GM21381 (cell line): ENCODE measurements at regions not wholly inside any gene's neighbourhood (a gene's known extent, or its start where the extent isn't known, plus 50 kb on each side); places are given as distances from the start of the nearest gene placed in this dataset.
"Not testable (repeated sequence)": the region's sequence is repeated elsewhere in the genome, so short reads cannot be mapped to it uniquely, and the experiment has no call there.

ENCODE experiments used
- ATAC-seq: cut with Tn5 transposase; IDR thresholded peaks from one replicate; pipeline ENCODE4 v1.9.1; 2021; ENCODE audit warnings: mild to moderate bottlenecking, moderate library complexity; ENCODE audit not compliant: unreplicated experiment

- ATAC-seq: not testable (repeated sequence)
Measured at GRCh38 chr6:74255007-74255406, 559.0 kb downstream of the CD109 start.

GRCh38 chr6:74254147-74254546, 558.1 kb downstream of the CD109 start:
- not testable (repeated sequence) for ATAC-seq

DNA sequence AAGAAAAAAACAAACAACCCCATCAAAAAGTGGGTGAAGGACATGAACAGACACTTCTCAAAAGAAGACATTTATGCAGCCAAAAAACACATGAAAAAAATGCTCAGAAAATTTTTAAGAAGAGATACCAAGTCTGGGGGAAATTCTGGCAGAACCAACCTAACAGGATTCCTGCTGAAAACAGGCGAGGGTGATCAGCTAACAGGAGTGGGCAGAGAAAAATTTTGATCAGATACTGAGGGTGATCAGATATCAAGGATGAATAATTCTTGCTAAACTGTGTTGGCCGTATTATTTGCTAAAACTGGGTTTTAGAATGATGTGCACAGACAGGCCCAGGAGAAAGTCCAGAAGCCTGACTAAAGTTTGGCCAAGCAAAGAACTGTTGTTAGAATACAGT, 557.3 kb downstream of the CD109 start:
- no peak for ATAC-seq

DNA sequence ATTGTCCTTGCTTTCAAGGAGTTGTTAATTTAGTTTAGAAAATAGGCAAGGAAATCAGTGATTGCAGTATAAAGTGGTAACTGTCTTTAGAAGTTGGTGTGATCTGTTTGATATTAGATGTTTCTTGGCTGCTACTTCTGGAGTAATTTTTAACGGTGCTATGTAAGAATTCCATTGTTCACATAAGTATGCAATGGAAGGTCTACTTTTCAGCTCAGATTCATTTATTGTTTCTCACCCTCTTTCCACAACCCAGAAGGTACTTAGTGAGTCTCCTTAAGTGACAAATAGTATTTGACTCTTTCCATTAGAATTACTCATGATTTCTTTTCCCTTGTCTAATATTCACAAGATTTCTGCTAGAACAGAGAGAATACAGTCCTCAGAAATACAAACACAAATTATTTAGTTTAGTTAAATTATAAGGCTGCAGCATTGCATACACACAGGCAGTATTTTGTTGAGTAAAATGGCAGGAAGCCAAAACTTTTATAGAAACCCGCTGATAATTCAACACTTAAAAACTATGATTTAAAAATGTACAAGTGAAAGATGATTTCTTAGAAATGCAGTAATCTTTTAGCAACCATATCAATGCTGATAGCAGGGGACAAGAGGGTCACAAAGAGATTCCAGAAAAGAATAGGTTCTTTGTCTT, 554.3 kb downstream of the CD109 start:
- ATAC-seq: no peak

GRCh38 chr6:74249658-74250057, 553.7 kb downstream of the CD109 start:
- ATAC-seq: peak; percentile 86

DNA sequence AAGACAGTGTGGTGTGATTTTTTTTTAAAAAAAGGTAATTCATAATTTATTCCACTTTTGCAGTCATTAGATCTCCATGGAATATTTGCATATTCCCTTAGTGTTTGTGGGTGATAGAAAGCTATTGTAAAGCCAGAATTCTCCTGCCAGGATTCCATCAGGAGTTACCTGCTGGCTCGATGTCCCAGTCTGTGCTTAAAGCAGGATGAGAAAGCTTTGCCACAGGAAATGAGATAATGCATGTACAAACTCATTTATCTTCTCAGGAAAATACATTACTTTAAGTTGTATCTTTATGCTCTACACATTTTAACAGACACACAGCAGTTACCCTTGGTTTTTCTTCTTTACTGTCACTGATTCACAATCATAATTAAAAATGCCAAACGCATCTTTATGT, 553.0 kb downstream of the CD109 start:
- ATAC-seq: no peak

DNA sequence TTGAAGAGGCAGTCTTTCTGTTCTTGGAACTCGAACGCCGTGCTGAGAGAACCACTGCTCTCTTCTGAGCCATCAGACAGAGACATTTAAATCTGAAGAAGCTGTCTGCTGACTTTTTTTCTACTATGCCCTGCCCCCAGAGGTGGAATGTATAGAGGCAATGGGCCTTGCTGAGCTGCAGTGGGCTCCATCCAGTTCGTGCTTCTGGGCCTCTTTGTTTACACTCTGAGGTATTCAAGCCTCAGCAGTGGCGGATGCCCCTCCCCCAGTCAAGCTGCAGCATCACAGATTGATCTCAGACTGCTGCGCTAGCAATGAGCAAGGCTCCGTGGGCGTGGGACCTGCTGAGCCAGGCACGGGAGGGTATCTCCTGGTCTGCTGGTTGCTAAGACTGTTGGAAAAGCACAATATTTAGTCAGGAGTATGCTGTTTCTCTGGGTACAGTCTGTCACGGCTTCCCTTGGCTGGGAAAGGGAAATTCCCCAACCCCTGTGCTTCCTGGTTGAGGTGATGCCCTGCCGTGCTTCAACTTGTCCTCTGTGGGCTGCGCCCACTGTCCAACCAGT, 526.8 kb downstream of the CD109 start:
- ATAC-seq: no peak

- ATAC-seq: no peak
Measured at GRCh38 chr6:74213995-74214394, 518.0 kb downstream of the CD109 start.

DNA sequence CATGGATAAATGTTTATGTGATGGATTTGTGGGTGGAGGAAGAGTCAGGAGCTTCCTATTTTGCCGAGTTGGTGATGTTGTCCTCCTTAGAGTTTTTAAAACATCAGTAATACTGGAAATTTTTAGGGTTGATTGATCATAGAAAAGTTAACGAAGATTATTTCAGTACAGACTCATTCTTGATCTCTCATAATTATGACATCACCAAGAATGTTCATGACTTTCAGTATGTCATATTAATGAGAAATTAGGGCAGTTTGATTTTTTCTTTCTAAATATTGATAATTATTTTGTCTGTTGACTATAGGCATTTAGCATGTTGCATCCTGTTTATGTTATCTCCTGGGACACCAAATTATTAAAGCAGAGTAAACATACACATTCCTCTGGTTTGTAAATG, 512.2 kb downstream of the CD109 start:
- no peak for ATAC-seq

- ATAC-seq: no peak
Measured at GRCh38 chr6:74199215-74199915, 503.4 kb downstream of the CD109 start.

DNA sequence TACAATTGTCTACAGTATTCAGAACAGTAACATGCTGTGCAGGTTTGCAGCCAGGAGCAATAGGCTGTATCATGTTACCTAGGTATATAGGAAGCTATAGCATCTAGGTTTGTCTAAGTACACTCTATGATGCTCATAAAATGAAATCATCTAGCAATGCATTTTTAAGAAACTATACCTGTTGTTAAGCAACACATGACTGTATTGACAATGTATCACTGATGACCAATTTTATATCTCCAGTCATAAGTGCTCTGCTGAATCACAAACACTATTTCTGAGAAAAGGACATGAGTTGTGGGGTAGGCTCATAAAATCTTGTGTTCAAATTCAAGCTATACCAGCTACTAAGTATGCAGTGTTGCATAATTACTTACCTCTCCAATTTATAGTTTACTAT, 501.3 kb downstream of the CD109 start:
- ATAC-seq: no peak

- no peak for ATAC-seq
Measured at GRCh38 chr6:74187811-74188210, 491.8 kb downstream of the CD109 start.

GRCh38 chr6:74182992-74183391, 487.0 kb downstream of the CD109 start:
- ATAC-seq: no peak

DNA sequence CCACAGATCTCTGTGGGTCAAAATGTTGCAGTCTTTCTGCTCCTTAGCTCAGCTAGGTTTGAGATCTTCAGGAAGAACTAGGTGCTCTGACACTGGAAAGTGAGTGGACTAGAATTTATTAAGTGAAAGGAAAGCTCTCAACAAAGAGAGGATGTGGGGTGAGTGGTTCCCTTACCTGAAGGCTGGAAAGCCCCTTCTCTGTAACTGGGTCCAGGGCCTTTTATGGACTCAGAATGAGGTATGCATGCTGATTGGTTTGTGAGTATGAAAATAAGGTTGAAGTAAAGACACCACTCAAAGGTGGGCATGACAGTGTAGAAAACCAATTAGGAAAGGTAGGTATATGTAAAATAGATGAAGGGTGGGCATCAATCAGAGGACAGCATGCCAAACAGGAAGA, 485.5 kb downstream of the CD109 start:
- ATAC-seq: no peak

DNA sequence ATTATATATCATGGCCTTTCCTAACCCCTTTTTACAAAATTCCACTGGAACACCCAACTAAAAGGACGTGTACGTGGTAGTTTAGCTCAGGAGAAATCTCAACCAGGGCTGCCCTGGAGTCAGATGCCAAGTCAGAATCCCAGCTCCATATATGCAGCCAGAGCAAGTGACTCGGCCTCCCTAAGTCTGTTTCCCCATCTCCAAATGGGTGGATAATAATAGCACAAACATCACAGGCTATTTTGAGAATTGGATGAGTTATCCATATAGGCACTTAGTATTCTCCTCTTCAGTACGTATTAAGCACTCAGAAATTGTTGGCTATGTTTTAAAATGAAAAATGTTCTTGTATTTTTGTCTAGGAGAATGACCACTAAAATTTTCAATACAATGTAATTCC, 481.5 kb downstream of the CD109 start:
- no peak for ATAC-seq

DNA sequence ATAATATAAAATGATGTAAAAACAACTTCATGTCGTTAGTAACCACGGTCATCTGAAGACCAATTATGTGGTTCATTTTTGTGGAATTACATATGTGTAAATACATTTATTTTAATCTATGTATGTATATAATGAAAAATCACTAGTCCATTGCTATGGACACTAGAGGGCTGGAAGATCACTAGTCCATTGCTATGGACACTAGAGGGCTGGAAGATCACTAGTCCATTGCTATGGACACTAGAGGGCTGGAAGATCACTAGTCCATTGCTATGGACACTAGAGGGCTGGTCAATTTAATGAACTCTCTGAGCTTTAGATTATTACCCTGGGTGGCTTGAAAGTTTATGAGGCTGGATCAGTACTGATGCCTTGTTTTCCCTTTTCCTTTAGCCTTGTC, 474.5 kb downstream of the CD109 start:
- ATAC-seq: not testable (repeated sequence)

DNA sequence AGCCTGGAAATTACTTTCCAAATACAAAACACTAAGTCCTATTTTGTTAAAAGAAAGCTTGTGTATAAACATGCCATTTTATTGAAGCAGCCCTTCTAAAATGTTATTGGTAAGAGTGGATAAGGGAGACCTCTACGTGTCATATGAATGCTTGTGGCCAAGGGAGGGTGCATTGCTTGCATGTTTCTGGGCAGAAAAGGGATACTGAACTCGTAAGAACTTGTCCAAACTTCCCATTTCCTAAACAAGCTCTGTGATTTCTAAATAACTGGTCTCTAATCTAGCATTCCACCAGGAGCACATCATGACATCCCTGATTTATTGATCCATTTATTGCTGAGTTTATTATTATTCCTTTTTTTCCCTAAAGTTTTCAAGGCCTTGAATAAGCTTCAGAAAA, 474.1 kb downstream of the CD109 start:
- no peak for ATAC-seq

- ATAC-seq: no peak
Measured at GRCh38 chr6:74167976-74168375, 472.0 kb downstream of the CD109 start.

DNA sequence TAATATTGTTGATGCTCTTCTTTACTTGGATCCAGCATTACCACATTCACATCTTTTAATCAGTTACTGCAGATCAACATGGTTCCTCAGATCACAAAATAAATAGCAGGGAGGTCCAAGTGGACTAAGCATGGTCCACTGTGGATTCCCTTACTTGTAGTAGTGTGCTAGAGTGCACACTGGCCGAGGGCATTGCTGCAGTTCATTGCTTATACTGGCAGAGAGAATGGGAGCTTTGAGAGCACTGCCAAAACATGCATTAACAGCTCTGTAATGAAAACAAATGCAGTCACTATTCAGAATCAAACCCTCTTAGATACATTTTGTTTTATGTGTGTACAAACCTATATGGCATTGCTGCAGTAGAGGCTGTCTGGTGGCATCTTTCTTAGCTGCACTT, 471.5 kb downstream of the CD109 start:
- ATAC-seq: no peak

DNA sequence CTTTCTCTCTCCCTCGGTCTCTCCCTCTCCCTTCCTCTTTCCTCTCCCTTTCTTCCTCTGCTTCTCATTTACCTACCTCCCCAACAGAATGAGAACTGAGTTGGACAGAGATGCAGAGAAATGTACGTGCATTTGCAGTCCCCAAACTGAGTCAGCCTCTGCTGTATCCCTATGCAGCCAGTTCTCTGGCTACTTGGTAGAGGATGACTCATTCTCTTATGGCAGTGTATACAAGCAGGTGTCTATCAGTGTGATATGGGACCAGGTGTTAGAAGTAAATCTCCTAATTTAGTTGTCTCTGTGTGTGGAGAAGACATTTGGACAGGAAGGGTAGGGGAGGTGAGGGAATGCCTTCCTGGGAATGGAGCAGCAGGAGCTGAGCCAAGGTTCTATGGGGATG, 470.8 kb downstream of the CD109 start:
- no peak for ATAC-seq

- no peak for ATAC-seq
Measured at GRCh38 chr6:74161380-74161779, 465.4 kb downstream of the CD109 start.

DNA sequence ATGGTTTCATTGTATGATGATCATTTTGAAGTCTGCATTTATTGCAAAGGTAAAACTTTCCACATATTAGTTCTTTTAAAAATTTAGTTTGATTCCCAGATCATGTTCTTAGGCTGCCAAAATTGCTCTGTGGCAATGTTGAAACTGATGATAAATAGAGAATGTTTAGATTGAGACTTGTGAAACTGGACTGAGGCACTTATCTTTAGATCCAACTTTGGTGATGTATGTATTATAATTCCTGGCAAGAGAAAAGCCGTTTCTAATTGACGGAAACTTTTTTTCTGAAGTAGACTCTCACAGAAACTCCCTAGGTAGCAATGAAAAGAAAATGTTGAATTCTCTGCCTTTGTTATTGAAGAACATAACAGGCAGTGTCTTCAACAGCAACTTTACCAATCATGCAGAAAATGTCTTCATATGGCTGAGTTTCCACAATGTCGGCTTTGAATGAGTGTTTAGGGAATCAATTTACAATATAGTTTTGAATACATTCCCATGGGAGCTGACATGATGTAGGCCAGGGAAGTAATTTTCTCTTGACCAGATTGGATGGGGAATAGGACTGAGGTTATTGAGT, 456.2 kb downstream of the CD109 start:
- no peak for ATAC-seq
